Cardiac fibroblast (primary cell): ENCODE measurements at regions not wholly inside any gene's neighbourhood (a gene's known extent, or its start where the extent isn't known, plus 50 kb on each side); places are given as distances from the start of the nearest gene placed in this dataset.
A peak's percentile ranks its signal among the peaks of the same experiment; 100 is the strongest.
"Not testable (repeated sequence)": the region's sequence is repeated elsewhere in the genome, so short reads cannot be mapped to it uniquely, and the experiment has no call there.

ENCODE experiments used
- DNase-seq, 2 donors: peaks; one replicate each; pipeline versions ENCODE4 v3.0.0 to v3.0.0-alpha.2; 2010; ENCODE audit warnings: low read depth in 2 of 2
- H3K4me3 ChIP-seq, 2 donors: replicated peaks in 1 of 2; 1 replicate in 1 of 2; 2 replicates in 1 of 2; pipeline ENCODE4 v1.5.1; 2011; ENCODE audit warnings: low read depth in 2 of 2, low read length in 2 of 2, mild to moderate bottlenecking in 2 of 2, moderate library complexity in 1 of 2
- CTCF ChIP-seq: IDR thresholded peaks from one replicate; pipeline ENCODE4 v1.5.1; 2011; ENCODE audit warnings: low read depth, mild to moderate bottlenecking, low read length, inconsistent platforms

- no peak for TF ChIP-seq CTCF
- no peak overlapping the region for H3K4me3 ChIP-seq
- DNase-seq = peak in 1 of 2 donors; percentile 33
These were observed 175.1 kb upstream of the PDE10A start for GRCh38 chr6:165837948-165838745.

GRCh38 chr6:165836648-165837047 lies 173.6 kb upstream of the PDE10A start:
- H3K4me3 ChIP-seq, DNase-seq: not testable (repeated sequence)

- TF ChIP-seq CTCF = no peak
- no peak for DNase-seq
- H3K4me3 ChIP-seq = no peak overlapping the region
These were observed 172.4 kb upstream of the PDE10A start for GRCh38 chr6:165835410-165835851.

GRCh38 chr6:165834613-165835259 lies 171.7 kb upstream of the PDE10A start:
- TF ChIP-seq CTCF = no peak
- no peak overlapping the region for H3K4me3 ChIP-seq
- DNase-seq = peak; percentile 31 to 51

GRCh38 chr6:165833355-165833754 lies 170.3 kb upstream of the PDE10A start:
- DNase-seq = no peak
- no peak overlapping the region for H3K4me3 ChIP-seq
- no peak for TF ChIP-seq CTCF

- TF ChIP-seq CTCF = no peak
- peak in 1 of 2 donors; percentile 13 for DNase-seq
- H3K4me3 ChIP-seq = no peak overlapping the region
These were observed 168.9 kb upstream of the PDE10A start for GRCh38 chr6:165831812-165832510.

- no peak for TF ChIP-seq CTCF
- H3K4me3 ChIP-seq = no peak overlapping the region
- DNase-seq = no peak
These were observed 167.7 kb upstream of the PDE10A start for GRCh38 chr6:165830761-165831160.
